ENCODE measurements at regions not wholly inside any gene's neighbourhood (a gene's known extent, or its start where the extent isn't known, plus 50 kb on each side); places are given as distances from the start of the nearest gene placed in this dataset.

DNA sequence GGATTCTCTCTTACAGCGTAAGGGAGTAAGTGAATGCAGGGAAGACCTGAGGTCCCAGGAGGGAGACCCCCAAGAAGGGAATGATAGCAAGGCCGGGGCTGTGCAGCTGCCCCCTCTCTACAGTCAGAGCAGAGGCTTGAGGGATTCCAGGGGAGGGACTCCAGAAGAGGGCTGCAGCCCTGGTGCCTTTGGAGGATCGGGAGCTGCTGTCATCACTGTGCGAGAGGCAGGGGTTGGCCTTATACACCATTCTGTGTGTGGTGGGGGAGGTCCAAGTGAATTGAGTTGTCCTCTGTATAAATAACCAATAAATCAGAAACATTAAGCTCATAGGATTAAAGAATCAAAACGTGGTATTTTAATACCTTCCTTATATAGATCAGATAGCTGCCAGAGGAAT, 114.9 kb downstream of the GLI2 start:
- TF ChIP-seq, protein P1, sequence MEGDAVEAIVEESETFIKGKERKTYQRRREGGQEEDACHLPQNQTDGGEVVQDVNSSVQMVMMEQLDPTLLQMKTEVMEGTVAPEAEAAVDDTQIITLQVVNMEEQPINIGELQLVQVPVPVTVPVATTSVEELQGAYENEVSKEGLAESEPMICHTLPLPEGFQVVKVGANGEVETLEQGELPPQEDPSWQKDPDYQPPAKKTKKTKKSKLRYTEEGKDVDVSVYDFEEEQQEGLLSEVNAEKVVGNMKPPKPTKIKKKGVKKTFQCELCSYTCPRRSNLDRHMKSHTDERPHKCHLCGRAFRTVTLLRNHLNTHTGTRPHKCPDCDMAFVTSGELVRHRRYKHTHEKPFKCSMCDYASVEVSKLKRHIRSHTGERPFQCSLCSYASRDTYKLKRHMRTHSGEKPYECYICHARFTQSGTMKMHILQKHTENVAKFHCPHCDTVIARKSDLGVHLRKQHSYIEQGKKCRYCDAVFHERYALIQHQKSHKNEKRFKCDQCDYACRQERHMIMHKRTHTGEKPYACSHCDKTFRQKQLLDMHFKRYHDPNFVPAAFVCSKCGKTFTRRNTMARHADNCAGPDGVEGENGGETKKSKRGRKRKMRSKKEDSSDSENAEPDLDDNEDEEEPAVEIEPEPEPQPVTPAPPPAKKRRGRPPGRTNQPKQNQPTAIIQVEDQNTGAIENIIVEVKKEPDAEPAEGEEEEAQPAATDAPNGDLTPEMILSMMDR (IDR thresholded peaks at IDR 0.05; ENCODE audit: extremely low read depth in 1 of 2, insufficient read depth in 1 of 2, low read depth in 1 of 2, low read length in 2 of 2), result no peak
- TF ChIP-seq FOS (IDR thresholded peaks at IDR 0.05; ENCODE audit: borderline replicate concordance, insufficient read depth, low read length), result no peak
- no peak for TF ChIP-seq EZH2 (IDR thresholded peaks at IDR 0.05; ENCODE audit: borderline replicate concordance, low read depth, low read length, severe bottlenecking)
- TF ChIP-seq MYC (IDR thresholded peaks at IDR 0.05; ENCODE audit: low read depth, low read length), result no peak
- no peak for TF ChIP-seq POLR2AphosphoS5 (IDR thresholded peaks at IDR 0.05; ENCODE audit: insufficient read depth, low read depth, low read length)
- TF ChIP-seq, protein P2, sequence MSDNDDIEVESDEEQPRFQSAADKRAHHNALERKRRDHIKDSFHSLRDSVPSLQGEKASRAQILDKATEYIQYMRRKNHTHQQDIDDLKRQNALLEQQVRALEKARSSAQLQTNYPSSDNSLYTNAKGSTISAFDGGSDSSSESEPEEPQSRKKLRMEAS (IDR thresholded peaks at IDR 0.05; ENCODE audit: insufficient read depth, insufficient read length), result no peak
- no peak for TF ChIP-seq POLR2A (IDR thresholded peaks at IDR 0.05; ENCODE audit: low read depth, low read length)
